ENCODE measurements at regions not wholly inside any gene's neighbourhood (a gene's known extent, or its start where the extent isn't known, plus 50 kb on each side); places are given as distances from the start of the nearest gene placed in this dataset.
"Not testable (repeated sequence)": the region's sequence is repeated elsewhere in the genome, so short reads cannot be mapped to it uniquely, and the experiment has no call there.

GRCh38 chr1:168490306-168490705 is 53.5 kb downstream of the XCL2 start:
- no peak for DNase-seq (ENCODE audit: low spot score)

- DNase-seq (ENCODE audit: low spot score): no peak
These were observed 55.7 kb downstream of the XCL2 start for GRCh38 chr1:168488138-168488537.

- not testable (repeated sequence) for DNase-seq (ENCODE audit: low spot score)
These were observed 57.0 kb downstream of the XCL2 start for GRCh38 chr1:168486820-168487219.

GRCh38 chr1:168485048-168485447 is 58.7 kb downstream of the XCL2 start:
- no peak for DNase-seq (ENCODE audit: low spot score)

GRCh38 chr1:168484083-168484482 is 59.7 kb downstream of the XCL2 start:
- DNase-seq (ENCODE audit: low spot score): no peak

- no peak for DNase-seq (ENCODE audit: low spot score)
These were observed 60.3 kb downstream of the XCL2 start for GRCh38 chr1:168483539-168483938.

- no peak for DNase-seq (ENCODE audit: low spot score)
These were observed 61.7 kb downstream of the XCL2 start for GRCh38 chr1:168482106-168482505.

- no peak for DNase-seq (ENCODE audit: low spot score)
These were observed 62.2 kb downstream of the XCL2 start for GRCh38 chr1:168481586-168481985.

- no peak for DNase-seq (ENCODE audit: low spot score)
These were observed 62.8 kb downstream of the XCL2 start for GRCh38 chr1:168480997-168481396.

GRCh38 chr1:168477792-168478191 is 66.0 kb downstream of the XCL2 start:
- no peak for DNase-seq (ENCODE audit: low spot score)

GRCh38 chr1:168476588-168477385 is 67.0 kb downstream of the XCL2 start:
- no peak for DNase-seq (ENCODE audit: low spot score)

GRCh38 chr1:168474322-168474721 is 69.5 kb downstream of the XCL2 start:
- DNase-seq (ENCODE audit: low spot score): no peak

GRCh38 chr1:168473126-168473525 is 70.7 kb downstream of the XCL2 start:
- DNase-seq (ENCODE audit: low spot score): no peak

GRCh38 chr1:168472223-168472622 is 71.6 kb downstream of the XCL2 start:
- no peak for DNase-seq (ENCODE audit: low spot score)

- no peak for DNase-seq (ENCODE audit: low spot score)
These were observed 72.8 kb downstream of the XCL2 start for GRCh38 chr1:168470901-168471431.

- DNase-seq (ENCODE audit: low spot score): peak; percentile 44
These were observed 74.1 kb downstream of the XCL2 start for GRCh38 chr1:168469690-168470089.

- DNase-seq (ENCODE audit: low spot score): no peak
These were observed 75.0 kb downstream of the XCL2 start for GRCh38 chr1:168468822-168469221.

GRCh38 chr1:168468042-168468809 is 75.6 kb downstream of the XCL2 start:
- no peak for DNase-seq (ENCODE audit: low spot score)

- DNase-seq (ENCODE audit: low spot score): no peak
These were observed 76.3 kb downstream of the XCL2 start for GRCh38 chr1:168467452-168467851.

GRCh38 chr1:168466714-168467131 is 77.1 kb downstream of the XCL2 start:
- no peak for DNase-seq (ENCODE audit: low spot score)

- no peak for DNase-seq (ENCODE audit: low spot score)
These were observed 77.6 kb downstream of the XCL2 start for GRCh38 chr1:168466092-168466713.

GRCh38 chr1:168461108-168461507 is 82.7 kb downstream of the XCL2 start:
- not testable (repeated sequence) for DNase-seq (ENCODE audit: low spot score)

GRCh38 chr1:168457296-168457695 is 86.5 kb downstream of the XCL2 start:
- DNase-seq (ENCODE audit: low spot score): not testable (repeated sequence)
